ENCODE measurements at regions not wholly inside any gene's neighbourhood (a gene's known extent, or its start where the extent isn't known, plus 50 kb on each side); places are given as distances from the start of the nearest gene placed in this dataset.
"Not testable (repeated sequence)": the region's sequence is repeated elsewhere in the genome, so short reads cannot be mapped to it uniquely, and the experiment has no call there.

DNA sequence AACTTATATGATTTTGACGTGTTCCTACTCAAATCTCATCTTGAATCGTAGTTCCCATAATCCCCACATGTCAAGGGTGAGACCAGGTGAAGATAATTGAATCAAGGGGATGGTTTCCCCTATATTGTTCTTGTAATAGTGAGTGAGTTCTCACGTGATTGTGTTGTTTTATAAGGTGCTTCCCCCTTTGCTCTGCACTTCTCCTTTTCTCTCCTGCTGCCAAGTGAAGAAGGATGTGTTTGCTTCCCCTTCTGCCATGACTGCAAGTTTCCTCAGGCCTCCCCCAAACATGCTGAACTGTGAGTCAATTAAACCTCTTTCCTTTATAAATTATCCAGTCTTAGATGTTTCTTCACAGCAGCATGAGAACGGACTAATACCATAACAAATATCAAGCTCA lies 83.2 kb downstream of the MANEA start:
- DNase-seq = no peak
- intact Hi-C loops (cut with DNase I) = no loop called here

DNA sequence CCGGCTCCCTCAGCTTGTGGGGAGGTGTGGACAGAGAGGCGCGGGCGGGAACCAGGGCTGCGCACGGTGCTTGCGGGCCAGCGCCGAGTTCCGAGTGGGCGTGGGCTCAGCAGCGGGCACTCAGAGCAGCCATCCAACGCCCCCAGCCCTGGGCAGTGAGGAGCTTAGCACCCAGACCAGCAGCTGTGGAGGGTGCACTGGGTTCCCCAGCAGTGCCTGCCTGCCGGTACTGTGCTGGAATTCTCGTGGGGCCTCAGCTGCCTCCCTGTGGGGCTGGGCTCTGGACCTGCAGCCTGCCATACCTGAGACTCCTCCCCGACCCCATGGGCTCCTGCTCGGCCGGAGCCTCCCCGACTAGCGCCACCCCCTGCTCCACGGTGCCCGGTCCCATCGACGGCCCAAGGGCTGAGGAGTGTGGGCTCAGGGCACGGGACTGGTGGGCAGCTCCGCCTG lies 92.7 kb downstream of the MANEA start:
- DNase-seq = no peak
- intact Hi-C loops (cut with DNase I) = no loop called here

DNA sequence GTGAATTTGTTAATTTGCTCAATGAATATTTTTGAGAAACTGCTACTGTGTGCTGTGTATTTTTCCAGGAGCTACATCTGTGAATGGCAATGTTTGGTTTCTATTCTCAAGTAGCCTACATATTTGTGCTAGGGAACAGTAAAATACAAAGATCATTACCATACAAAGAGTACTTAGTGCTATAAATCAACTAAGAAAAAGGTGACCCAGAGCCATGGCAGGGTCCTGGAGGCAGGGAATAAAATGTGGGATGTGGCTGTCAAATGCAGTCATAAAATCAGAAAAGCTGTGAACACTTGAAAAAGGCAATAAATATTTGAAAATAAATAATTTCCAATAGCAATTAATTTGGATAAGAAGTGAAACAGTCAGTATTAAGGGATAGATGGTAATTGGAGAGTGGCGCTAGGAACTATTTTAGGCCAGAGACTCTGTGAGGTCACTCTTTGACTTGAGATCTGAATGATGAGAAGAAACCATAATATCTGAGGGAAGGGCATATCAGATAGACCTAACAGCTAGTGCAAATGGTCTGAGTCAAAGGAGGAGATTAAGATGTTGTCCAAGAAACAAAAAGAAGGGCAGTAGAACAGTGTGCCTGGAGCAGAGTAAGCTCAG lies 98.8 kb downstream of the MANEA start:
- intact Hi-C loops (cut with DNase I) = no loop called here
- DNase-seq = no peak

- DNase-seq = no peak
- intact Hi-C loops (cut with DNase I) = no loop called here
Observed at GRCh38 chr6:95679981-95680380, 102.6 kb downstream of the MANEA start.

- no peak for DNase-seq
- intact Hi-C loops (cut with DNase I) = no loop called here
Observed at GRCh38 chr6:95681736-95682135, 104.4 kb downstream of the MANEA start.

DNA sequence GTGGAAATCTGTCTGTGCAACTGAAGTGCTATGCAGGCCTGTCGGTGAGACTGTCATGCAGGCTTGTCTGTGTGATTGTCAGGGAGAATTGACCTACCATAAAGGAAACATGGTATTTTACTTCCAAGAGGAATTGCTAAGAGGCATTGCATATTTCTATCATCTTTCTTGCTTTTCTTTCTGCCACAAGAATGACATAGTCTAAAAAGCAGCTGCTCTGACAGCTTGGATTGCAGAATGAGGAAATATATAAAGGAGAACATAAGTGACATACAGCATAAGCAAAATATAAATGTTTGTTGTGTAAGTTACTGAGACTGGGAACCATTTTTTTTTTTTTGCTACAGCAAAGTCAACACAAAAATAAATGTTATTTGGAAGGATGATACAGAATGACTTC lies 105.1 kb downstream of the MANEA start:
- intact Hi-C loops (cut with DNase I) = no loop called here
- DNase-seq = no peak

- intact Hi-C loops (cut with DNase I) = no loop called here
- DNase-seq = no peak
Observed at GRCh38 chr6:95685822-95686221, 108.5 kb downstream of the MANEA start.

DNA sequence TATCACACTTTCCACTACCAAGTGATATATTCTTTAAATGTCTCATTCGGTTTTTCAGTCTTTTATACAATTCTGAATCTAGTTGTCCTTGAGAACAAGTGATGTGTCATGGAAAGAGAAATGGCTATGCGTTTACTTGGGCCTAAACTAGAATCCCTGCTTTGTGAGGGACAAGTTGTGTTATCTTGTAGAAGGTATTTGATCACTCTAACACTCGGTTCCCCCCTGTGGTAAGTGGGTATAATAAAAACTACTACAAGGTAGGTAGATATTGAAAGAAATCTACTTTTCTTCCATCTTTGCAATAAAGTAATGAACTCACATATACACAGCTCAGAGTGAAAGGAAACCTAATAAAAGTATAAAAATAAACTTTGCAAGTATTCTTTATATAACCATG lies 108.9 kb downstream of the MANEA start:
- DNase-seq = no peak
- intact Hi-C loops (cut with DNase I) = no loop called here

GRCh38 chr6:95686895-95687294 lies 109.6 kb downstream of the MANEA start:
- intact Hi-C loops (cut with DNase I) = no loop called here
- no peak for DNase-seq

DNA sequence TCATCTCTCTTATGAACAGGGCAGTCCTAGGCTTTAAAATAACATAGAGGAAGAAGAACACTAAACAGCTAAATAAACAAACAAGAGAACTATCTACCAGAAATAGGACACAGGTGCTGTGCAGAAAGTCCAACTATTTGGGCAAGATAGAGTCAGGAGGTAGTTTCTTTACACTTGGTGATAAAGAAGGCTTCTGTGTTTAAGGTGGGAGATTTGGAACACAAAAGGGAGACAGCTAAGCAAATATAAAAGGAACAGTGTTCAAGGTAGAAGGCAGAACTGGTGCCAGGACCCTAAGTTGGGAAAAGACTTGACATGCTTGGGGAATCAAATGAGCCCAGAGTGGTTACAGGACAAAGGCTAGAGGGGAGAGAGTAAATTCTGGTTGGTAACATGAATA lies 110.5 kb downstream of the MANEA start:
- intact Hi-C loops (cut with DNase I) = no loop called here
- DNase-seq = no peak

GRCh38 chr6:95690328-95690727 lies 113.0 kb downstream of the MANEA start:
- intact Hi-C loops (cut with DNase I) = no loop called here
- DNase-seq = no peak

GRCh38 chr6:95693108-95693507 lies 115.8 kb downstream of the MANEA start:
- DNase-seq = no peak
- intact Hi-C loops (cut with DNase I) = no loop called here

- no peak for DNase-seq
Observed at GRCh38 chr6:95698271-95698670, 120.9 kb downstream of the MANEA start.

GRCh38 chr6:95723638-95724037 lies 146.3 kb downstream of the MANEA start:
- intact Hi-C loops (cut with DNase I) = no loop called here
- no peak for DNase-seq

More at GRCh38 chr6:95698271-95698670, 120.9 kb downstream of the MANEA start:
- intact Hi-C loops (cut with DNase I) = no loop called here

GRCh38 chr6:95725344-95725743 lies 148.0 kb downstream of the MANEA start:
- intact Hi-C loops (cut with DNase I) = no loop called here
- no peak for DNase-seq

DNA sequence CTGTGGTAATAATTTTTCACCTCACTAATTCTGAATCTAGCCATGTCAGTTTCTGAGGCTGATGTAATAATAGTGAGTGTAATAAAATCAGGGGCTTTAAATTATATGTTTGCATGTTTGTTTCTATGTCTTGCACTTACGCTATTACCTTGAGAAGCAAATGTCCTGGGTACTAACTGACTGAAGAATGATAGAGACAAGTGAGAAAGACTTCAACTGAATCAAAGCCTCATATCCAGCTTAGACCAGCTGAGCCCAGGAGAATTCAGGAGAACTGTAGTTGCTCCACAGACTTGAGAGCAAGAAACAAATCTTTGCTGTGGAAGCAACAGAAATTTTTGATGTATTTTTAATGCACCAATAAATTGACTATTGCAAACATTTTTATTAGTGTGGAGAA lies 162.8 kb downstream of the MANEA start:
- no peak for DNase-seq
- intact Hi-C loops (cut with DNase I) = no loop called here

GRCh38 chr6:95741045-95741444 lies 163.7 kb downstream of the MANEA start:
- intact Hi-C loops (cut with DNase I) = no loop called here
- no peak for DNase-seq

- no peak for DNase-seq
- intact Hi-C loops (cut with DNase I) = no loop called here
Observed at GRCh38 chr6:95742767-95743289, 165.5 kb downstream of the MANEA start.

- intact Hi-C loops (cut with DNase I) = no loop called here
- DNase-seq = no peak
Observed at GRCh38 chr6:95743591-95743990, 166.3 kb downstream of the MANEA start.

DNA sequence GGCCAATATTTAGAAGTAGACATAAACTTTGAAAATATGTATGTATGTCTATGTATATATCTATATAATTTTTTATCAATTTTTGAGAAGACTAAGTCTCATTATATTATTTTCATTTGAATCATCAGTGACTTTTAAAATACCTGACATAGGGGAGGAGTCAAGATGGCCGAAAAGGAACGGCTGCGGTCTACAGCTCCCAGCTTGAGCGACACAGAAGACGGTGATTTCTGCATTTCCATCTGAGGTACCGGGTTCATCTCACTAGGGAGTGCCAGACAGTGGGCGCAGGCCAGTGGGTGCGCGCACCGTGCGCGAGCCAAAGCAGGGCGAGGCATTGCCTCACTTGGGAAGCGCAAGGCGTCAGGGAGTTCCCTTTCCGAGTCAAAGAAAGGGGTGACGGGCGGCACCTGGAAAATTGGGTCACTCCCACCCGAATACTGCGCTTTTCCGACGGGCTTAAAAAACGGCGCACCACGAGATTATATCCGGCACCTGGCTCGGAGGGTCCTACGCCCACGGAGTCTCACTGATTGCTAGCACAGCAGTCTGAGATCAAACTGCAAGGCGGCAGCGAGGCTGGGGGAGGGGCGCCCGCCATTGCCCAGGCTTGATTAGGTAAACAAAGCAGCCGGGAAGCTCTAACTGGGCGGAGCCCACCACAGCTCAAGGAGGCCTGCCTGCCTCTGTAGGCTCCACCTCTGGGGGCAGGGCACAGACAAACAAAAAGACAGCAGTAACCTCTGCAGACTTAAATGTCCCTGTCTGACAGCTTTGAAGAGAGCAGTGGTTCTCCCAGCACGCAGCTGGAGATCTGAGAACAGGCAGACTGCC lies 181.1 kb downstream of the MANEA start:
- DNase-seq; intact Hi-C loops (cut with DNase I): not testable (repeated sequence)
